NCI-H187 (cell line): ENCODE measurements at regions not wholly inside any gene's neighbourhood (a gene's known extent, or its start where the extent isn't known, plus 50 kb on each side); places are given as distances from the start of the nearest gene placed in this dataset.
A peak's percentile ranks its signal among the peaks of the same experiment; 100 is the strongest.

Experiments
- DNase-seq, 2 experiments: peaks; one replicate each; lab custom pipeline; 2025; lab: John Stamatoyannopoulos, UW

- DNase-seq, result no peak
Measured at GRCh38 chr20:52818491-52818890, 153.7 kb upstream of the TSHZ2 start.

DNA sequence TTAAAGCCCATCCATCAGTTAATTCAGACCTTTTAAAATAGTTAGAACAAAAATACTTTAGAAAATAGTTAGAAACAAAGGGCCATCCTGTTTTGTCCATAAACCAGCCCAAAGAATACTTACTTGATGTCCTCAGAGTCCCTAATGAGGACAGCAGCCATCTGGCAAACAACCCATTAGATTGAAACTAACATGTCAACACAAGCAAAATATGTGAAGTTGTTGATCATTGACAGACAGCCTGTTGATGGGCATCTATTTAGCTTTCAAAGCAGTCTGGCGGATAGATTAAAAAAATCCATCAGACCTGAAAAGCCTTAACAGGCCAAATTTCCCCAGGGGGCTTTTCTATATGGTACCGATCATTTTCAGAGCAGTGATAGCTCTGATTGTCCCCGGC lies 154.2 kb upstream of the TSHZ2 start:
- DNase-seq, result no peak

DNA sequence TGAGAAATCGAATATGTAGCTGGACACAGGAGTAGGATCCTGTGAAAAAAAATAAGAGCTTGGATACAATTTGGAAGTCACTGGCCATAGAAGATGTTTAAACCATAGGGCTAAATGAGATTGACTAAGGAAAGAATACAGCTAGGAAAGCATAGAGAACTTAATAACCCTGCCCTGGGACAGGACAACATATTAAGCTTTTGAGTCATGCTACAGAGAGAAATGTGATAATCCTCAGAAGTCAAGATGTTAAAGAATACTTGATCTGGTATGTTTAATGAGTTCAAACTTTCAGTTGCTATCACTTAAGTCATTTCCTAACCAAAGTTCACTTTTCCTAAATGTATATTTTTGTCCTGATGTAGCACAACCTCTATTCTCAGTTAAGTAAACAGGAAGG lies 154.6 kb upstream of the TSHZ2 start:
- no peak for DNase-seq

DNA sequence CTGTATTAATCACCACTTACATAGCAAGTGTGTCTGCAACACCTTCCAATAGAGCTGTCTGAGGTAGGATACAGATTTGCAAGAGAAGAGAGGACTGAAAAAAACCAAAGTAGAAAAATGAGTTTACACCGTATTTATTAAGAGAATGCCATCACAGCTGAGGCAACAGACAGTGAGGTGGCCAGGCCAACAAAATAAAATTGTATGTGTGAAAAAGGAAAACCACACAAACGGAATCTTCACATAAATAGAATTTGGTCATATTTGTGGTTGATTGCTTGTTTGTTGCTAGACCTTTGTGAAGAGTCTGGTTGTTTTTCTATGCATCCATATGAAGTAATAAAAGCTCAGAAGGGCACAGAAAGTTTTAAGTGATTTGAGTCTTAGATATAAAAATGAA lies 157.8 kb upstream of the TSHZ2 start:
- no peak for DNase-seq

DNA sequence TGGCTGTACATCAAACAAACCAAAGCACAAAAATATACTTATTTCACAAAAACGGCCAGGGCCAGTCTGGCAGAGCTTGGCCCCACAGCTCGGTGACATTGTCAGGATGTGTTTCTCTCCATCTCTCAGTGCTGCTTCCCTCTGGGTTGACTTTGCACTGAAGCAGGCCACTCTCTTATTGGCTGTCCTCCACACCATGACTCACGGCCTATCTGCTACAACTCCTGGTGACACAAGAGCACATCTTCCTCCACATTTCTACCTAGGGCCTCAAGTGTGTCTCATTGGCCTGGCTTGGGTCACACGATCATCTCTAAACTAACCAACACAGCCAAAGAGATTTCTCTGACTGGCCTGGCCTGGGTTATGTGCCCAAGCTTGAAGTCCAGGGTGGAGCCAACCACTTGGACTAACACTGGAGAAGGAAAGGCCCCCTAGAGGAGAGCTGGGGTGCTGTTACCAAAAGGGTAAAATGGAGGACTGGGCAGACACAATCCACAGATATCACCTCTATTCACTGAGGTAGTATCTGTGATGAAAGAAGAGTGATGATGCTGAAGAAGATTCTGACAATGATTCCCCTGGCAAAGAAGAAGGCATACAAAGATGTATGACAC lies 159.8 kb upstream of the TSHZ2 start:
- no peak for DNase-seq

DNA sequence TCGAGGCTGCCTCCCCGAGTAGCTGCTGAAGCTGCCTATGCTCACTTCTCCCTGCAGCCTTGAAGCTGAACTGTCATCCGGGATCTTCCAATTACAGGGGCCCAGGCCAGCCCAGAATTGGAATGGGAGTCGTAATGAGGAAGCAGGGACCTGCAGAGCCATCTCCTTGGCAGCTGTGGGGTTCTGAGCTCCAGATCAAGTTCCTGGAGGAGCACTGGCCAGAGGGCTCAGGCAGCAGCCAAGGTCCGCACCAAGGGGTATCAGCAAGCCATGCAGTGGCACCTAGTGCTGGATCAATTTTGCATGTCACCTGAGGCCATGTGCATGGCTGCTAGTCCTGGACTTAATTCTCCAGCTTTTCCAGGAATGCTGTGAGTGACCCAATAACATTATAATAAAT lies 163.2 kb upstream of the TSHZ2 start:
- DNase-seq, result no peak

DNA sequence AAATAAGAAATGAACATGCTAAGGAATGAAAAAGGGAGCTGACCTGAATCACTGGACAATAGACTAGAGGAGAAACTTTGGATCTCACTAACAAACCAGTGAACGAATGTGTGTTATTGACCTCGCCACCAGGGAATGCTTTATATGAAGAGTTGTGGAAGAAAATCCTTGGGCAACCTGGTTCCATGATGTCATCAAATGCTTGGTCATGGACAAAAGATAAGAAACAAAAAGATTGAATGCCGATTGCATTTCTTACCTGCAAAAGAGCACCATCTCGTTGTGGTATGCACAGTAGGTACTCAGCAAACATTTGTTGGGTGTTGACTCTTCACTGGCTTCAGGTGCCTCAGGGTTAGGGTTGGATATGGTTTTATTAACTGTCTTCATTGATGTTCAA lies 165.2 kb upstream of the TSHZ2 start:
- DNase-seq, result no peak

DNA sequence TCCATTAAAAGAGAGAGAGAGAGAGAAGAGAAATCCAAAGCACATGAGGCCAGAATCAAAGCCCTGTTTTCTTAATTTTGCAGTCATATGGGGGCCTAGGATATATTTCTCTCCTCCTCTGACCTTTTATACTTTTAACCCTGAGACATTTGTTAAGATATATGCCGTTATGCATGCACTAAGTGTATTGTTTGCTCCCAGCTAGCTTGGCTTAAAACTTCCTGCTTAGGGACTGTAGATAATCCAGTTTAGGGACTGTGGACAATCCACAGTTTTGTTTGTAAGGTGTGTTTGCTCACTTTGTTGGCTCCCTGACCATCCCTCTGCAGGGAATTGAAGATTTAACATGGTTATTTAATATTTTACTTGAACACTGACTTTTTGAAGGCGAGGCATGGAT lies 166.3 kb upstream of the TSHZ2 start:
- no peak for DNase-seq

GRCh38 chr20:52805296-52805571 lies 166.9 kb upstream of the TSHZ2 start:
- DNase-seq, result no peak

GRCh38 chr20:52804497-52805295 lies 167.5 kb upstream of the TSHZ2 start:
- no peak for DNase-seq

- no peak for DNase-seq
Measured at GRCh38 chr20:52801628-52802006, 170.5 kb upstream of the TSHZ2 start.

- DNase-seq, result no peak
Measured at GRCh38 chr20:52800734-52801627, 171.2 kb upstream of the TSHZ2 start.

DNA sequence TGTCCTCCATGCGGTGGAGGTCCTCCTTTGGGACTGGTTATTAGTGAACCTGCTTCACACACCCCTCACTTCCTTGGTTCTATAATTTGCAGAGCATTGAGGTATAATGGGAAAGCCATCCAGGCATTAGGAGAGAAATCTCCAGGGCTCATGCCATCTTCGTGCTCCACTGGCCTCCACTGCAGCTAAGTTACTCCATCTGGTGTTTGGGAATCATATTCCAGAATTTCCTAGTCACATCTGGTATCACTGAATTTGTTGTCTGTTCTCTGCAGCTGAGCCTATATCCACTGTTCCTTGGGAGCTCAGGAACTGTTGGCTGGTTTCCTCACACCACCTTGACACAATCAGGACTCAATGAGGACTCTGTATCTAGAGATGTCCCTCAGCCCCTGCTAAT lies 173.0 kb upstream of the TSHZ2 start:
- DNase-seq, result no peak

DNA sequence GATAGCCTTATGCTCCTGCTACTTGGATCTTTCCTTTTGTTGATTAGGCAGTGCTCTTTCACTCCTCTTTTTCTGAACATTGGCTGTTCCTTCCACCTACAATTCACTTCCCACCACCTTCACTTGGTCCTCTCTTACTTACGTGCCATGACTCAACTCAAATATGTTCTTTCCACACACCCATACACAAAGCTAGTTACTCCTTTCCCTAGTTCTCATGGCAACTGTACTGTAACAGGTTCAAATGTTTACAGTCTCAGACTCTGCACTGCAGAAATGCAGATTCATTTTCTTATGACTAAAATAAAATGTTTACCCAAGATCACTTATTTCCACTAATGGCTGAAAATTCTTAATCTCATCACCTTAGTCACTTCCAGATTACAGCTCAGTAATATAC lies 174.0 kb upstream of the TSHZ2 start:
- DNase-seq, result no peak

GRCh38 chr20:52794853-52795252 lies 177.3 kb upstream of the TSHZ2 start:
- no peak for DNase-seq

- no peak for DNase-seq
Measured at GRCh38 chr20:52793339-52793963, 178.7 kb upstream of the TSHZ2 start.

- no peak for DNase-seq
Measured at GRCh38 chr20:52791091-52791490, 181.1 kb upstream of the TSHZ2 start.

GRCh38 chr20:52789716-52790115 lies 182.4 kb upstream of the TSHZ2 start:
- no peak for DNase-seq

GRCh38 chr20:52787962-52788361 lies 184.2 kb upstream of the TSHZ2 start:
- DNase-seq, result no peak

DNA sequence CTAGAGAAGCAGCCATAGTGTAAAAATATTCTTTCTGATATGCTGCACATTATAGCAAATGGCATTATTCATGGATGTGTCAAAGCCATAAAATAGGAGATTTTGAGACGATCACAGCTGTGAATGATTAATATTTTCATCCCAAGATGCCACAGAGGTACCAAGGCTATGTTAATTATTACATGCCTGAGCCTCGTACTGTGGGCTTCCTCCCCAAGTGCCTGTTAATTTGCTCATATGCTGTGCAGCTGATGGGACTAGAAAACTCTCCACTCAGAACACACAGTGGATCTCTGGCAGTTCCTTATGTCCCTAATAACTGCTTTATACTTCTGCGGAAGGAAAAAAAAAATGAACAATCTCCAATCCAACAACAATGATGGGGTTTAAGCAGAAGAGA lies 184.9 kb upstream of the TSHZ2 start:
- DNase-seq, result no peak

GRCh38 chr20:52785679-52786078 lies 186.5 kb upstream of the TSHZ2 start:
- no peak for DNase-seq

DNA sequence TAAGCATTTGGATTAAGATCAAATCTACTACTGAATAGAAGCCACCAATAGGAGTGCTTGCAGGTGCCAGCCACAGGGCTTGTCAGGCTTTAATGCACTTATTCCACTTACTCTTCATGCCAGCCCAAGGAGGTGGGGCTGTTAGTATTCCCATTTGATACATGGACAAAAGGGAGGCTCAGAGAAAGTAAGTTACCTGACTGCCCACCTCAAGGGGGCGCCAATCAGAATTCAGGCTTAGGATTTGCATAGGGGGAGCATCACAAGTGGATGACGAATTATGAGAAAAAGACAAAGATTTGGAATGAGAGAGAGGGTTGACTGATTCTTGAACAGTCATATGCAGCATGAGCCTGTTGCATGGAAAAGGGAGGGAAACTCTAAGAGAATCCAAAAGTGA lies 188.4 kb upstream of the TSHZ2 start:
- peak in 1 of 2 experiments; percentile 0 for DNase-seq

- DNase-seq, result no peak
Measured at GRCh38 chr20:52780462-52780861, 191.7 kb upstream of the TSHZ2 start.
